Esophagus squamous epithelium (tissue), 5 donors: ENCODE measurements at regions not wholly inside any gene's neighbourhood (a gene's known extent, or its start where the extent isn't known, plus 50 kb on each side); places are given as distances from the start of the nearest gene placed in this dataset.

ENCODE experiments used
- DNase-seq: peaks from one replicate; lab custom pipeline; 2025; lab: John Stamatoyannopoulos, UW
- H3K27ac ChIP-seq, 4 donors: fragments of 200-600 bp; sonication (generic); one replicate each; pipeline ENCODE4 v1.5.1; 2016 to 2019; ENCODE audit warnings: mild to moderate bottlenecking in 1 of 4
- H3K27me3 ChIP-seq, 4 donors: fragments of 200-600 bp; sonication (generic); 1 replicate in 3 of 4; 2 replicates in 1 of 4; pipeline versions ENCODE4 v1.5.1 to v1.6.0; 2017 to 2021; ENCODE audit warnings: antibody characterized with exemption in 1 of 4
- H3K36me3 ChIP-seq, 3 donors: fragments of 200-600 bp; sonication (generic); one replicate each; pipeline ENCODE4 v1.5.1; 2016 to 2019
- H3K4me1 ChIP-seq, 3 donors: fragments of 200-600 bp; sonication (generic); one replicate each; pipeline ENCODE4 v1.5.1; 2017 to 2019
- H3K4me3 ChIP-seq, 4 donors: fragments of 200-600 bp; sonication (generic); 1 replicate in 3 of 4; 2 replicates in 1 of 4; pipeline ENCODE4 v1.5.1; 2016 to 2019; ENCODE audit warnings: mild to moderate bottlenecking in 2 of 4, moderate library complexity in 1 of 4
- H3K9me3 ChIP-seq, 3 donors: fragments of 200-600 bp; sonication (generic); one replicate each; pipeline ENCODE4 v1.5.1; 2016 to 2019
- POLR2A ChIP-seq, 4 donors: fragments of 450-650 bp; IDR thresholded peaks; one replicate each; pipeline ENCODE4 v1.6.1; 2017; ENCODE audit warnings: antibody characterized with exemption in 4 of 4, mild to moderate bottlenecking in 4 of 4, moderate library complexity in 3 of 4
- WGBS, 2 donors: methylation state at CpG; one replicate each; pipeline ENCODE4 v1.1.5; 2018; 5-methylcytosine and 5-hydroxymethylcytosine counted together
- intact Hi-C: fragments of 100-400 bp; cut with DNase I; formaldehyde crosslinking; loops from one replicate; pipeline ENCODE4 v1.15.0; 2022
- TF ChIP-seq, protein P1 (sequence below), 6 experiments: fragments of 450-650 bp in 4 of 6; fragments of 200-600 bp in 2 of 6; sonication (generic) in 2 of 6; IDR thresholded peaks; one replicate each; pipeline ENCODE4 v1.5.1; 2016 to 2019; ENCODE audit warnings: antibody characterized with exemption in 6 of 6, mild to moderate bottlenecking in 4 of 6, moderate library complexity in 4 of 6
- donor health status: DM: yes; HTN: yes; CAD: no.

DNA sequence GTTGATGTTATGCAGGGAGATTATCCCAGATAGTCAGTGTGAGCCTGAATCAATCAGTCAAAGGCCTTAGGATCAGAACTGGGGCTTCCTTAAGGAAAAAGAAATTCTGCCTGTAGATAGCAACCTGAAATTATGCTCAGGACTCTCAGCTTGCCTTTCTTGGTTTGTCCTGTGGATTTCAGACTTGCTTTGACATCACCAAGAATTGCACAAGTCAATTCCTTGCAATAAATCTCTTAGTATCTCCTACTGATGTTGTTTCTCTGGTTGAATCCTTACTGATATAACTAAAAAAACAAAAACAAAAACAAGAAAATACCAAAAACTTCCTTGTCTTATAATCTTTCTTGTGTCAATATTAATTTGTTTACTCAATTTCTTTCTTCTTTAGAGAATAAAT is 258.9 kb upstream of the TCF21 start:
- H3K4me3 ChIP-seq, result no peak overlapping the region
- no peaks in the 10 kb centered on the region for H3K4me1 ChIP-seq
- TF ChIP-seq, protein P1, sequence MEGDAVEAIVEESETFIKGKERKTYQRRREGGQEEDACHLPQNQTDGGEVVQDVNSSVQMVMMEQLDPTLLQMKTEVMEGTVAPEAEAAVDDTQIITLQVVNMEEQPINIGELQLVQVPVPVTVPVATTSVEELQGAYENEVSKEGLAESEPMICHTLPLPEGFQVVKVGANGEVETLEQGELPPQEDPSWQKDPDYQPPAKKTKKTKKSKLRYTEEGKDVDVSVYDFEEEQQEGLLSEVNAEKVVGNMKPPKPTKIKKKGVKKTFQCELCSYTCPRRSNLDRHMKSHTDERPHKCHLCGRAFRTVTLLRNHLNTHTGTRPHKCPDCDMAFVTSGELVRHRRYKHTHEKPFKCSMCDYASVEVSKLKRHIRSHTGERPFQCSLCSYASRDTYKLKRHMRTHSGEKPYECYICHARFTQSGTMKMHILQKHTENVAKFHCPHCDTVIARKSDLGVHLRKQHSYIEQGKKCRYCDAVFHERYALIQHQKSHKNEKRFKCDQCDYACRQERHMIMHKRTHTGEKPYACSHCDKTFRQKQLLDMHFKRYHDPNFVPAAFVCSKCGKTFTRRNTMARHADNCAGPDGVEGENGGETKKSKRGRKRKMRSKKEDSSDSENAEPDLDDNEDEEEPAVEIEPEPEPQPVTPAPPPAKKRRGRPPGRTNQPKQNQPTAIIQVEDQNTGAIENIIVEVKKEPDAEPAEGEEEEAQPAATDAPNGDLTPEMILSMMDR (IDR thresholded peaks at IDR 0.05), result no peak
- TF ChIP-seq POLR2A (IDR thresholded peaks at IDR 0.05), result no peak
- no peaks in the 10 kb centered on the region for H3K9me3 ChIP-seq
- no peaks in the 10 kb centered on the region for H3K27me3 ChIP-seq
- H3K27ac ChIP-seq, result no peak overlapping the region
- intact Hi-C loops, result no loop called here
- H3K36me3 ChIP-seq, result no peaks in the 10 kb centered on the region
- DNase-seq, result no peak

DNA sequence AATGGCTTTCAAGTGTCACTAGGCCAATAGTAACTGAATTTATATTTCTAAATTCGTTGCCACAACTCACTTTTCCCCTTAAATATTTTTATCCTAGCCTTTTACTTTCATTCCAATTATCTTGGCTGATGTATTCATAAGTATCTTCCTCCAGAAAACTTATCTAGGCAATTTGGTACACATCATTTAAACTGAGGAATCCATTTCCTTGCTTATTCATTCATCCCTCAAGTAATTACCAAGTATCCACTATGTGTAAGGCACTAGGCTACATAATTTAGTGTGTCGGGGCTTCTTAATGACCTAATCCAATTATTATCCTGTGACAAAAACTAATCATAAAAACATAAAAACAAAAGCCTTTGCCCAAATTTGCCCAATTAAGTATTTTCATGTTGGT is 258.3 kb upstream of the TCF21 start:
- Histone ChIP-seq H3K36me3 (no peaks in the 10 kb centered on the region), H3K27me3 (no peaks in the 10 kb centered on the region), H3K4me1 (no peaks in the 10 kb centered on the region), H3K4me3 (no peak overlapping the region), H3K27ac (no peak overlapping the region), H3K9me3 (no peaks in the 10 kb centered on the region)
- intact Hi-C loops, result no loop called here
- WGBS, 2 donors, result 36 to 43% methylated on average over 2 of the region's 2 CpGs
- DNase-seq, result no peak
- no peak for TF ChIP-seq POLR2A (IDR thresholded peaks at IDR 0.05)
- TF ChIP-seq, protein P1 (IDR thresholded peaks at IDR 0.05), result no peak

DNA sequence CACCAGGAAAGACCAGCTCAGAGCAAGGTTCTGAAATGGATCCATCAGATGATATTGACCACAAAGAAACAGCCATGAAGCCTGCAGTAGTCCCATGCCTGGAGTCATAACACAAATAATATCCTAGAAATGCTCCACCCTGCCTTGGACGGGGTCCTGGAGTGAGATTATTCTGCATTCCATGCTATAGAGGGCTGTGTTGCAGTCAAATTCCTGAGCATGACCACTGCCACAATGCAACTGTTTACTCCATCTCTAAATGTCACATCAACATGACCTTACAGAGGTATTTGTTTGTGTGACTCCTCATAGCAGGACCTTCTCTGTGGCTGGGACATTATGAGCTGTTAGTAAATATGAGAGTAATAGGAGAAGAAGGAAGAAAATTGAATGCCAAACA is 257.5 kb upstream of the TCF21 start:
- no peaks in the 10 kb centered on the region for H3K36me3 ChIP-seq
- WGBS, 2 donors, result 50 to 63% methylated on average over 1 of the region's 1 CpG
- H3K4me3 ChIP-seq, result no peak overlapping the region
- DNase-seq, result no peak
- no peaks in the 10 kb centered on the region for H3K27me3 ChIP-seq
- H3K4me1 ChIP-seq, result no peaks in the 10 kb centered on the region
- H3K9me3 ChIP-seq, result no peaks in the 10 kb centered on the region
- no peak for TF ChIP-seq POLR2A (IDR thresholded peaks at IDR 0.05)
- TF ChIP-seq, protein P1 (IDR thresholded peaks at IDR 0.05), result no peak
- no peak overlapping the region for H3K27ac ChIP-seq
- intact Hi-C loops, result no loop called here

DNA sequence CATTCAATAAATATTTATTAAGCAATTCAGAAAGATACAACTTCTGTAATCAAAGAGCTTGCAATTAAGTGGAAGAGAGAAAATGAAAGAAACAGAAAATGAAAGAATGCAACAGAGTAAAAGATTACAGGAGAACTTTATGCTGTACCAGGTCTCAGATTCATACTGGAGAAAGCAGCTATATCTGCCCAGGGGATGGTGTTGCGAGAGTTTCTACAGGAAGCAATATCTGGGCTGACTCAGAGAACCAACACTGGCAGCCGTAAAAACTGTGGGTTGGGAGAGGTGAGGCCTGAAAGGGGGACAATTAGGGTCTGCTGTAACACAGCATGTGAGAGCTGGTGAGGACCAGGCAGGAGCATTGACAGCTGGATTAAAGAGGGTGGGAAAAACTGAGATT is 256.7 kb upstream of the TCF21 start:
- no peak for DNase-seq
- peaks cover 0 to under 1% (median 0%) of the 10 kb centered on the region in 3 donors for H3K4me1 ChIP-seq
- H3K27me3 ChIP-seq, result no peaks in the 10 kb centered on the region
- no peak overlapping the region for H3K4me3 ChIP-seq
- no peaks in the 10 kb centered on the region for H3K36me3 ChIP-seq
- intact Hi-C loops, result no loop called here
- no peak for TF ChIP-seq POLR2A (IDR thresholded peaks at IDR 0.05)
- TF ChIP-seq, protein P1 (IDR thresholded peaks at IDR 0.05), result no peak
- H3K9me3 ChIP-seq, result no peaks in the 10 kb centered on the region
- no peak overlapping the region for H3K27ac ChIP-seq
- WGBS, 2 donors, result 48 to 73% methylated on average over 2 of the region's 2 CpGs

DNA sequence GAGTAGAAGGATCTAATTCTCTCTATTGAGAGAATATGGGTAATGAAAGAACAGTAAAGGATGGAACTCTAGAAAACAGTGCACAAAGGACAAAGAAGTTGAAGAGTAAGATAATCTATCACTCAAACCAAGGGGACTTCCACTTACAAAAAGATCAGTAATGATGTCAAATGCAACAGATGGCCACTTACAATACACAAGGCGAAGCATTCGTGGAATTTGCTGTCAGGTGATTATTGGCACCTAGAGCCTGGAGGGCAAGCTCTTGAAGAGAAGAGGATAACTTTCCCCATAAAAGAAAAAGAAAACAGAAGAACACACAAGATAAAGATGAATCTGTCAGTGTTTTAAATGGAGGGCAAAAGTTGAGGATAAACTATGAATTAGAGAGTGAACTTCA is 256.0 kb upstream of the TCF21 start:
- Histone ChIP-seq H3K27me3 (no peaks in the 10 kb centered on the region), H3K4me3 (no peak overlapping the region), H3K27ac (no peak overlapping the region), H3K36me3 (no peaks in the 10 kb centered on the region), H3K9me3 (no peaks in the 10 kb centered on the region), H3K4me1 (peaks cover 0 to 6% (median 0%) of the 10 kb centered on the region in 3 donors)
- TF ChIP-seq, protein P1 (IDR thresholded peaks at IDR 0.05), result no peak
- TF ChIP-seq POLR2A (IDR thresholded peaks at IDR 0.05), result no peak
- intact Hi-C loops, result no loop called here
- no peak for DNase-seq
- WGBS, 2 donors, result 76 to 95% methylated on average over 2 of the region's 2 CpGs
